GM19351 (cell line): ENCODE measurements at regions not wholly inside any gene's neighbourhood (a gene's known extent, or its start where the extent isn't known, plus 50 kb on each side); places are given as distances from the start of the nearest gene placed in this dataset.
A peak's percentile ranks its signal among the peaks of the same experiment; 100 is the strongest.
"Not testable (repeated sequence)": the region's sequence is repeated elsewhere in the genome, so short reads cannot be mapped to it uniquely, and the experiment has no call there.

Experiments
- ATAC-seq: cut with Tn5 transposase; IDR thresholded peaks from one replicate; pipeline ENCODE4 v1.9.1; 2021; ENCODE audit warnings: mild to moderate bottlenecking, moderate library complexity; ENCODE audit not compliant: unreplicated experiment

- no peak for ATAC-seq
Observed at GRCh38 chr1:198932351-198932991, 293.6 kb downstream of the PTPRC start.

- no peak for ATAC-seq
Observed at GRCh38 chr1:198933515-198934222, 294.8 kb downstream of the PTPRC start.

- ATAC-seq = no peak
Observed at GRCh38 chr1:198934426-198934825, 295.6 kb downstream of the PTPRC start.

- no peak for ATAC-seq
Observed at GRCh38 chr1:198934901-198935305, 296.1 kb downstream of the PTPRC start.

- peak; percentile 41 for ATAC-seq
Observed at GRCh38 chr1:198935306-198935921, 296.6 kb downstream of the PTPRC start.

GRCh38 chr1:198936371-198937083 is 297.7 kb downstream of the PTPRC start:
- no peak for ATAC-seq

GRCh38 chr1:198937231-198938031 is 298.6 kb downstream of the PTPRC start:
- peak; percentile 93 for ATAC-seq

- no peak for ATAC-seq
Observed at GRCh38 chr1:198939286-198939685, 300.4 kb downstream of the PTPRC start.

GRCh38 chr1:198939956-198940355 is 301.1 kb downstream of the PTPRC start:
- no peak for ATAC-seq

GRCh38 chr1:198942466-198942865 is 303.6 kb downstream of the PTPRC start:
- ATAC-seq = no peak

GRCh38 chr1:198943484-198944187 is 304.8 kb downstream of the PTPRC start:
- ATAC-seq = no peak

GRCh38 chr1:198947456-198947855 is 308.6 kb downstream of the PTPRC start:
- ATAC-seq = no peak

- no peak for ATAC-seq
Observed at GRCh38 chr1:198948895-198949659, 310.2 kb downstream of the PTPRC start.

- no peak for ATAC-seq
Observed at GRCh38 chr1:198950036-198950435, 311.2 kb downstream of the PTPRC start.

- no peak for ATAC-seq
Observed at GRCh38 chr1:198955085-198955484, 316.2 kb downstream of the PTPRC start.

GRCh38 chr1:198957044-198957443 is 318.2 kb downstream of the PTPRC start:
- no peak for ATAC-seq

- ATAC-seq = no peak
Observed at GRCh38 chr1:198959032-198959431, 320.2 kb downstream of the PTPRC start.

GRCh38 chr1:198959676-198960075 is 320.8 kb downstream of the PTPRC start:
- no peak for ATAC-seq

GRCh38 chr1:198963796-198964195 is 325.0 kb downstream of the PTPRC start:
- not testable (repeated sequence) for ATAC-seq
